IMR-90 (cell line): ENCODE measurements at regions not wholly inside any gene's neighbourhood (a gene's known extent, or its start where the extent isn't known, plus 50 kb on each side); places are given as distances from the start of the nearest gene placed in this dataset.

Experiments
- BHLHE40 ChIP-seq: fragments of 150-350 bp; IDR thresholded peaks from 2 replicates; pipeline ENCODE4 v1.6.1; 2016; ENCODE audit warnings: mild to moderate bottlenecking, low read depth, low read length
- CEBPB ChIP-seq: IDR thresholded peaks from 2 replicates; pipeline ENCODE4 v1.6.1; 2012; ENCODE audit warnings: low read depth, low read length, improper control_type of control experiment
- CTCF ChIP-seq: conservative IDR thresholded peaks from 2 replicates; pipeline ENCODE4 v1.5.1; 2012; ENCODE audit warnings: mild to moderate bottlenecking, low read depth, low read length, improper control_type of control experiment
- MXI1 ChIP-seq: IDR thresholded peaks from 2 replicates; pipeline ENCODE4 v1.6.1; 2012; ENCODE audit warnings: low read depth, mild to moderate bottlenecking, low read length, moderate library complexity, borderline replicate concordance
- POLR2A ChIP-seq: IDR thresholded peaks from 2 replicates; pipeline ENCODE4 v1.6.1; 2012; ENCODE audit warnings: mild to moderate bottlenecking, low read depth, low read length
- RAD21 ChIP-seq: IDR thresholded peaks from 2 replicates; pipeline ENCODE4 v1.6.1; 2012; ENCODE audit warnings: low read length, improper control_type of control experiment
- SMC3 ChIP-seq: fragments of 150-350 bp; IDR thresholded peaks from 2 replicates; pipeline ENCODE4 v1.6.1; 2016; ENCODE audit warnings: low read depth, mild to moderate bottlenecking, antibody characterized with exemption, low read length, moderate library complexity

DNA sequence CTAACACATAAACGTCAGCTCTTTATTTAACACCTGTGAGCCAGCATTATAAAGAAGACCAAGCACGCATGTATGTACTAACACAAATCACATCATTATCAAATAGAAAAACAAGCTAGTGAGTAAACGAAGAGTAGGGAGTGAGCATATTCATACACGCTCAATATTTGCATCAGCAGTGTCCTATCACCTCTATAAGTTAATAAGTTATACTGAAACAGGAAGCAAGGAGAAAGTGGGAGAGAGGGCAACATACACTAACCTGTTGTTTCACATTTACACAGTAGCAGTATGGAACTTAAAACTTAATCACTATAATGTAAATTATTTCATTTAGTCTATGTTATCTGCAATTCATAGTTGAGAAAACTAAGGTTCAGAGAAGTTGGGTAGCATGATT lies 321.5 kb upstream of the TANK start:
- TF ChIP-seq POLR2A (no peak), CTCF (no peak), SMC3 (no peak), MXI1 (no peak), BHLHE40 (no peak), CEBPB (no peak), RAD21 (no peak)
